ENCODE measurements at regions not wholly inside any gene's neighbourhood (a gene's known extent, or its start where the extent isn't known, plus 50 kb on each side); places are given as distances from the start of the nearest gene placed in this dataset.

DNA sequence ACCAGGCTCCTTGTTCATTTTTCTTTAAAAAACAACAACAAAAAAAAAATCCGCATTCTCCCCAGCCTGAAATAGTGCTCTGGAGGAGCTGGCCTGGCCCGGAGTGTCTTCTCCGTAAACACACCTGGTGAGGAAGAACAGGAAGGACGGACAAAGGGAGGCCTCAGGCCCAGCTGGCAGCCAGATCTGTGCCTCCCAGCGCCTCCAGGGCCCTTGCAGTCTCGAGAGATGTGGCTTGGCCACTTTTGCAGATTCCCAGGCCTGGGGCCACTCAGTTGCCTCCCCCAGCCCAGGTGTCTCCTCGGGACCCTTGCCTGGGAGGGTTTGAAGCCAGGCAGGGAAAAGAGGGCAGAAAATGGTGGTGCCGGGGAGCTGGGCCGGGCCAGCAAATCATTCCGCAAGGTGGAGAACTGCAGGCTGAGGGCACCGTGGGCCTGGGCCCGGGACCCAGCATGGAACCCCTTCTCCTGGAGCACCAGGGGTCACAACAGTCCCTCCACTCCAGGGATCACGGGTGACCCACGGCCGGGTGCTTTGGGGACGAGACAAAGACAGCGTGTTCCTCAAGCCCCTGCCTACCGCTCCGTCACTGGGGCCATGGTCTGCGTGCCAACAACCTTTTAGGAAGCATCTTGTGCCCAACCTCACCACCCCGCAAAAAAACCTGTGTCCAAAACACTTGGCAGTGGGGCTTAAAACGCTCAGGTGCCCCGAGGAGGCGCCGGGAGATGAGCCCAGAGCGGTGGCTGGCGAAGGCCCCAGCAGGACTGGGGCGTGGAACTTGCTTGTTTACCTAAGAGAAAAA, 67.1 kb upstream of the WNT7B start:
- H3K4me3 ChIP-seq (ENCODE audit: low read depth in 1 of 2, low read length in 1 of 2): peak overlapping the region; percentile 69 to 82
- no peaks in the 10 kb centered on the region for H3K27me3 ChIP-seq
- TF ChIP-seq, protein P1, sequence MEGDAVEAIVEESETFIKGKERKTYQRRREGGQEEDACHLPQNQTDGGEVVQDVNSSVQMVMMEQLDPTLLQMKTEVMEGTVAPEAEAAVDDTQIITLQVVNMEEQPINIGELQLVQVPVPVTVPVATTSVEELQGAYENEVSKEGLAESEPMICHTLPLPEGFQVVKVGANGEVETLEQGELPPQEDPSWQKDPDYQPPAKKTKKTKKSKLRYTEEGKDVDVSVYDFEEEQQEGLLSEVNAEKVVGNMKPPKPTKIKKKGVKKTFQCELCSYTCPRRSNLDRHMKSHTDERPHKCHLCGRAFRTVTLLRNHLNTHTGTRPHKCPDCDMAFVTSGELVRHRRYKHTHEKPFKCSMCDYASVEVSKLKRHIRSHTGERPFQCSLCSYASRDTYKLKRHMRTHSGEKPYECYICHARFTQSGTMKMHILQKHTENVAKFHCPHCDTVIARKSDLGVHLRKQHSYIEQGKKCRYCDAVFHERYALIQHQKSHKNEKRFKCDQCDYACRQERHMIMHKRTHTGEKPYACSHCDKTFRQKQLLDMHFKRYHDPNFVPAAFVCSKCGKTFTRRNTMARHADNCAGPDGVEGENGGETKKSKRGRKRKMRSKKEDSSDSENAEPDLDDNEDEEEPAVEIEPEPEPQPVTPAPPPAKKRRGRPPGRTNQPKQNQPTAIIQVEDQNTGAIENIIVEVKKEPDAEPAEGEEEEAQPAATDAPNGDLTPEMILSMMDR (IDR thresholded peaks at IDR 0.05): no peak
- H3K27ac ChIP-seq: peak overlapping the region; percentile 88
- H3K4me1 ChIP-seq (ENCODE audit: control insufficient read depth in 1 of 2, insufficient read depth in 1 of 2, low read depth in 1 of 2, low read length in 1 of 2): peaks cover 61 to 69% of the 10 kb centered on the region in 2 experiments
- H3K36me3 ChIP-seq: no peaks in the 10 kb centered on the region
- no peaks in the 10 kb centered on the region for H3K9me3 ChIP-seq

DNA sequence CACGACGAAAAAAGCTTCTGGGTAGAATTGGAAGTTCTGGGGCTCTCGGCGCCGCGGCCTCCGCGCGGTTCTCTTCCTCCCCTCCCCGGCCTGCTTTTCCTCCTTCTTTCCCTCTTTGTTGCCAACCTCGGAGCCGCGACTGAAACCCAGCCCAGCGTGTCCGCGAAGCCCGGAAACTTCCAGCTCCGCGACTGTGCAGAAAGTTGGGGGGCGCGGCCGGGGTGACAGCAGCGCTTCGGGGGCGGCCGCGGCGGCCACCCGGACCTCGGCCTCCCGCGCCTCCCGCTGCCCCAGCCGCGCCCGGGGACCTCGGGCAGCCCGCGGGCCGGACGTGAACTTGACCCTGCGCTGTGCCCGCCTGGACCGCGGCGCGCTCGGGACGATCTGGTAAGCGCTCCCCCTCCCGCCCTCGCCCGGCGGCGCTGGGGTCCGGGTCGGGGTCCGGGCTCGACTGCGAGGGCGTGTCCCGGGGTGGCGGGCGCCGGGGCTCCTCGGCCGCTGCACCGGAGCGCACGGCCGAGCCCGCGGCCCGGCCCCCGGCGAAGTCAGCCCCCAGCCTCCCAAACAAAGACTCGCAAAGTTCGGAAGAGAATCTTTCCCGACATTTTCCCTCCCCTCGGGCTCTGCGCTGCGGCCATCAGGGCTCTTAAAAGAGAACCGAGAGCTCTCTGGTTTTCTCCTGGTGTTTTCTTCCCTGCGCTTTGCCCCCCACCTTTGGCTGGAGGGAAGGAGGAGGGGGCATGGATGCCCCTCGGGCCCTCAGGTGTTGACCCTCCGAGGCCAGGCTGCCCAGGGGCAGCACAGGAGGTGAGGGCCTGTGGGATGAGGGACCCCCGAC, 67.9 kb upstream of the WNT7B start:
- peaks cover 68% of the 10 kb centered on the region in 2 experiments for H3K4me1 ChIP-seq (ENCODE audit: control insufficient read depth in 1 of 2, insufficient read depth in 1 of 2, low read depth in 1 of 2, low read length in 1 of 2)
- peak overlapping the region; percentile 69 to 82 for H3K4me3 ChIP-seq (ENCODE audit: low read depth in 1 of 2, low read length in 1 of 2)
- TF ChIP-seq, protein P1 (IDR thresholded peaks at IDR 0.05): no peak

DNA sequence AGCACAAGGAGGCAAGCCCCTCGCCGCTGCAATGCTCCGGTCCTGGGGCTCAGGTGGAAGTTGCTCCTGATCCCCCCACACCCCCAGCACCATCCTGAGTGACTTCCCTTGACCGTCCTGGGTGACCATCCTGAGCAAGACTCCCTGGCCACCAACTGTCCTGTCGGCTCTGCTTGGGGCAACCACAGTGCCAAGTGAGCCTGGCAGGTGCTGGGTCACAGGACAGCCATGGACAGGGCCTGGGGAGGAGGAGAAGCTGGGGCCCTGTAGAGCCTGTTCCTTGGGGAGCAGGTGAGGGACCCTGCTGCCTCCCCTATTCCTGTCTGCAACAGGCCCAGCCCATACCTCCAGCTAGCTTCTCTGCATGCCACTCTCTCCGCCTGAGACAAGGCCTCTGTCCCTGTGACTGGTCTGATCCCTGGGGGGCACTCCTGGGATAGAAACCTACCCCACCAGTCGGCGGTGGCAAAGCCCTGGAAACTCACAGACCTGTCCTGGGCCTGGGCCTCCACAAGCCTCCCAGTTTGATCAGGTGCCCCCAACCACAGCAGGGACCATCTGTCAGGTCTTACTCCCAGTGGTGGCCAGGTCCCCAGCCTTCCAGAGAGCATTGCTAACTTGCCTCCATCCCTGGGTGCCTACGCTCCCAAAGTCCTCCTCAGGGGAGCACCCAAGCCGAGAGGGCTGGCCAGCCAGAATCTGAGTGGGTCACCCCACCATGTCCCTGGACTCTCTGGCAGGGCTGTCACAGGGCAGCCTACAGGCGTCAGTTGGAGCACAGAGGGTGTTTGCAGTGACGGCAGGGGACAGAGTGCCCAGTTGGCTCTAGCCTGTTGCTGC, 68.7 kb upstream of the WNT7B start:
- Histone ChIP-seq H3K4me1 (ENCODE audit: control insufficient read depth in 1 of 2, insufficient read depth in 1 of 2, low read depth in 1 of 2, low read length in 1 of 2) (peaks cover 76% of the 10 kb centered on the region in 2 experiments), H3K36me3 (no peaks in the 10 kb centered on the region), H3K4me3 (ENCODE audit: low read depth in 1 of 2, low read length in 1 of 2) (peak overlapping the region; percentile 69 to 82), H3K27ac (peak overlapping the region; percentile 88), H3K27me3 (no peaks in the 10 kb centered on the region), H3K9me3 (no peaks in the 10 kb centered on the region)
- TF ChIP-seq, protein P1 (IDR thresholded peaks at IDR 0.05): no peak

More for the DNA sequence above, 67.9 kb upstream of the WNT7B start:
- Histone ChIP-seq H3K27ac (peak overlapping the region; percentile 88), H3K36me3 (no peaks in the 10 kb centered on the region), H3K27me3 (no peaks in the 10 kb centered on the region), H3K9me3 (no peaks in the 10 kb centered on the region)

DNA sequence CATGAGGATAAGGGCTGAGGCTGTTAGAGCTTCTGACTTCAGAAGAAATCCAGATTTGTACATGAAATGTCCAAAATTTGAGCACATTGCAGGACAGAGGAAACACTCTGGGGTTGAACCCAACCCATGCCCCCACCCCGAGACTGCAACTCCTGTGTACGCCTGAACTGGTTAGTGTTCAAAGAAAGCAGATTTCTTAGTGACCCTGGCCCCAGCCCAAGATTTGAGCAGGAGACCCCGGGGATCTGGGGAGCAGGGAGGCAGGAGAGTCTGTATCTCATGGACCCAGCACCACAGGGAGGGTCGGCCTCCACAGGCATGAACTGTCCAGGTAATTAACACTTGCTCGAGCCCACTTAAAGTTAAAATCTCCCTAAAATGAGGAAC, 69.3 kb upstream of the WNT7B start:
- TF ChIP-seq, protein P1 (IDR thresholded peaks at IDR 0.05): no peak
- Histone ChIP-seq H3K27ac (peak overlapping the region; percentile 88), H3K9me3 (no peaks in the 10 kb centered on the region), H3K36me3 (no peaks in the 10 kb centered on the region), H3K4me3 (ENCODE audit: low read depth in 1 of 2, low read length in 1 of 2) (peak overlapping the region in 1 of 2 experiments; percentile 82), H3K4me1 (ENCODE audit: control insufficient read depth in 1 of 2, insufficient read depth in 1 of 2, low read depth in 1 of 2, low read length in 1 of 2) (peaks cover 82 to 83% of the 10 kb centered on the region in 2 experiments), H3K27me3 (no peaks in the 10 kb centered on the region)

DNA sequence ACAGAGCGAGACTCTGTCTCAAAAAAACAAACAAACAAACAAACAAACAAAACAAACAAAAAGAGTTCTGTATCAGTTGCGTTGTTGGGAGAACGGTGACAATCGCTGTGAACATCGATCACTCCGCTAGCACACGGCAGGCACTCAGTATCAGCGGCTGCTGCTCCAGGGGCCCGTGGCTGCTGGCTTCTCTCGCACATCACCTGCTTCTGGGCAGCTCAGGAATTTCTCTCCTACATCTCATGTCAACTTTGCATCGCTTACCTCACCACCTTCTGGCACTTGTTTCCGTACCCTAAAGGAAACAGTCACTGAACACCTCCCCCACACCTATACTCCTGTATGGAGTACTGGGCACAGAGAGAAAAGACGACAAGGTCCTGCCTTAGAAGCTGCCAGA, 70.3 kb upstream of the WNT7B start:
- H3K4me1 ChIP-seq (ENCODE audit: control insufficient read depth in 1 of 2, insufficient read depth in 1 of 2, low read depth in 1 of 2, low read length in 1 of 2): peaks cover 91 to 92% of the 10 kb centered on the region in 2 experiments

More for the DNA sequence above, 70.3 kb upstream of the WNT7B start:
- H3K9me3 ChIP-seq: no peaks in the 10 kb centered on the region
- TF ChIP-seq, protein P1 (IDR thresholded peaks at IDR 0.05): no peak
- H3K36me3 ChIP-seq: no peaks in the 10 kb centered on the region
- no peaks in the 10 kb centered on the region for H3K27me3 ChIP-seq
- peak overlapping the region; percentile 88 for H3K27ac ChIP-seq
- H3K4me3 ChIP-seq (ENCODE audit: low read depth in 1 of 2, low read length in 1 of 2): peak overlapping the region; percentile 38 to 82
